Skeletal muscle tissue (tissue), 3 donors: ENCODE measurements at regions not wholly inside any gene's neighbourhood (a gene's known extent, or its start where the extent isn't known, plus 50 kb on each side); places are given as distances from the start of the nearest gene placed in this dataset.
"Not testable (repeated sequence)": the region's sequence is repeated elsewhere in the genome, so short reads cannot be mapped to it uniquely, and the experiment has no call there.

ENCODE experiments used
- H3K27ac ChIP-seq: one replicate; pipeline ENCODE4 v1.7.0; 2013; ENCODE audit warnings: mild to moderate bottlenecking, low read depth, low read length, inconsistent platforms
- H3K27me3 ChIP-seq, 3 donors: one replicate each; pipeline ENCODE4 v1.7.0; 2013; ENCODE audit warnings: low read length in 3 of 3; ENCODE audit not compliant: control insufficient read depth in 3 of 3, insufficient read depth in 3 of 3
- H3K36me3 ChIP-seq, 3 donors: one replicate each; pipeline ENCODE4 v1.7.0; 2013; ENCODE audit warnings: low read length in 3 of 3; ENCODE audit not compliant: control insufficient read depth in 3 of 3, insufficient read depth in 3 of 3
- H3K4me1 ChIP-seq, 3 donors: one replicate each; pipeline ENCODE4 v1.7.0; 2013; ENCODE audit warnings: low read length in 3 of 3, mild to moderate bottlenecking in 3 of 3; ENCODE audit not compliant: control insufficient read depth in 3 of 3, insufficient read depth in 3 of 3
- H3K4me3 ChIP-seq, 3 donors: one replicate each; pipeline ENCODE4 v1.7.0; 2013; ENCODE audit warnings: low read length in 3 of 3
- H3K9ac ChIP-seq, 3 donors: one replicate each; pipeline ENCODE4 v1.7.0; 2013; ENCODE audit warnings: low read length in 3 of 3, mild to moderate bottlenecking in 3 of 3, moderate library complexity in 2 of 3, low read depth in 1 of 3
- H3K9me3 ChIP-seq, 3 donors: one replicate each; pipeline ENCODE4 v1.7.0; 2013; ENCODE audit warnings: low read length in 3 of 3; ENCODE audit not compliant: control insufficient read depth in 3 of 3
- donor health status: Osteomylitis.

GRCh38 chr2:87593784-87594610 lies 153.9 kb upstream of the PLGLB2 start:
- not testable (repeated sequence) for H3K4me3 ChIP-seq, H3K27ac ChIP-seq, H3K27me3 ChIP-seq, H3K9me3 ChIP-seq, H3K9ac ChIP-seq, H3K36me3 ChIP-seq
- peaks cover 0 to 11% (median 11%) of the 10 kb centered on the region in 3 donors for H3K4me1 ChIP-seq

GRCh38 chr2:87594611-87594992 lies 153.3 kb upstream of the PLGLB2 start:
- not testable (repeated sequence) for H3K36me3 ChIP-seq
- peak overlapping the region; percentile 58 for H3K27ac ChIP-seq

GRCh38 chr2:87595017-87595416 lies 152.9 kb upstream of the PLGLB2 start:
- Histone ChIP-seq H3K27ac (peak overlapping the region; percentile 58), H3K9ac (peak overlapping the region in 2 of 3 donors; percentile 33 to 68), H3K4me1 (peaks cover 0 to 11% (median 11%) of the 10 kb centered on the region in 3 donors)
- not testable (repeated sequence) for H3K4me3 ChIP-seq, H3K36me3 ChIP-seq, H3K9me3 ChIP-seq, H3K27me3 ChIP-seq

More at GRCh38 chr2:87594611-87594992, 153.3 kb upstream of the PLGLB2 start:
- not testable (repeated sequence) for H3K9me3 ChIP-seq, H3K27me3 ChIP-seq, H3K9ac ChIP-seq, H3K4me3 ChIP-seq
- H3K4me1 ChIP-seq, result peaks cover 0 to 11% (median 11%) of the 10 kb centered on the region in 3 donors

GRCh38 chr2:87600961-87601360 lies 146.9 kb upstream of the PLGLB2 start:
- H3K9me3 ChIP-seq, H3K9ac ChIP-seq, H3K4me3 ChIP-seq, H3K4me1 ChIP-seq, H3K27ac ChIP-seq, H3K27me3 ChIP-seq, H3K36me3 ChIP-seq: not testable (repeated sequence)

- not testable (repeated sequence) for H3K9me3 ChIP-seq, H3K27ac ChIP-seq, H3K9ac ChIP-seq, H3K4me3 ChIP-seq, H3K36me3 ChIP-seq, H3K4me1 ChIP-seq, H3K27me3 ChIP-seq
Measured at GRCh38 chr2:87602118-87602517, 145.8 kb upstream of the PLGLB2 start.

- H3K9ac ChIP-seq, H3K9me3 ChIP-seq, H3K4me1 ChIP-seq, H3K36me3 ChIP-seq, H3K4me3 ChIP-seq, H3K27ac ChIP-seq, H3K27me3 ChIP-seq: not testable (repeated sequence)
Measured at GRCh38 chr2:87602728-87603127, 145.2 kb upstream of the PLGLB2 start.

- not testable (repeated sequence) for H3K4me1 ChIP-seq, H3K4me3 ChIP-seq, H3K9ac ChIP-seq, H3K9me3 ChIP-seq, H3K27me3 ChIP-seq, H3K27ac ChIP-seq, H3K36me3 ChIP-seq
Measured at GRCh38 chr2:87603418-87604278, 144.2 kb upstream of the PLGLB2 start.

GRCh38 chr2:87604279-87604818 lies 143.5 kb upstream of the PLGLB2 start:
- not testable (repeated sequence) for H3K9ac ChIP-seq, H3K9me3 ChIP-seq, H3K36me3 ChIP-seq, H3K27me3 ChIP-seq, H3K4me3 ChIP-seq, H3K27ac ChIP-seq, H3K4me1 ChIP-seq

GRCh38 chr2:87604980-87605379 lies 142.9 kb upstream of the PLGLB2 start:
- not testable (repeated sequence) for H3K27ac ChIP-seq, H3K9me3 ChIP-seq

More at GRCh38 chr2:87604980-87605379, 142.9 kb upstream of the PLGLB2 start:
- not testable (repeated sequence) for H3K27me3 ChIP-seq, H3K4me3 ChIP-seq, H3K4me1 ChIP-seq, H3K36me3 ChIP-seq, H3K9ac ChIP-seq
